Mucosa of stomach (tissue), 1 donor: ENCODE measurements at regions not wholly inside any gene's neighbourhood (a gene's known extent, or its start where the extent isn't known, plus 50 kb on each side); places are given as distances from the start of the nearest gene placed in this dataset.

Experiments
- H3K27me3 ChIP-seq: one replicate; pipeline ENCODE4 v1.7.0; 2013; ENCODE audit warnings: mild to moderate bottlenecking, low read length; ENCODE audit not compliant: control insufficient read depth, insufficient read depth
- H3K36me3 ChIP-seq: one replicate; pipeline ENCODE4 v1.7.0; 2013; ENCODE audit warnings: low read length; ENCODE audit not compliant: control insufficient read depth, insufficient read depth
- H3K4me1 ChIP-seq: one replicate; pipeline ENCODE4 v1.7.0; 2013; ENCODE audit warnings: mild to moderate bottlenecking, low read length; ENCODE audit not compliant: control insufficient read depth, insufficient read depth
- H3K4me3 ChIP-seq: one replicate; pipeline ENCODE4 v1.7.0; 2013; ENCODE audit warnings: low read length
- H3K9ac ChIP-seq: one replicate; pipeline ENCODE4 v1.7.0; 2013; ENCODE audit warnings: mild to moderate bottlenecking, low read length, moderate library complexity
- H3K9me3 ChIP-seq: one replicate; pipeline ENCODE4 v1.7.0; 2013; ENCODE audit warnings: mild to moderate bottlenecking, low read length, moderate library complexity; ENCODE audit not compliant: control insufficient read depth
- donor health status: Pancreatic carcinoma.

- H3K27me3 ChIP-seq, result no peaks in the 10 kb centered on the region
- H3K36me3 ChIP-seq, result no peaks in the 10 kb centered on the region
- no peaks in the 10 kb centered on the region for H3K4me1 ChIP-seq
- no peak overlapping the region for H3K4me3 ChIP-seq
- no peaks in the 10 kb centered on the region for H3K9me3 ChIP-seq
- no peak overlapping the region for H3K9ac ChIP-seq
These were observed 93.8 kb upstream of the TOX2 start for GRCh38 chr20:43820731-43821330.

DNA sequence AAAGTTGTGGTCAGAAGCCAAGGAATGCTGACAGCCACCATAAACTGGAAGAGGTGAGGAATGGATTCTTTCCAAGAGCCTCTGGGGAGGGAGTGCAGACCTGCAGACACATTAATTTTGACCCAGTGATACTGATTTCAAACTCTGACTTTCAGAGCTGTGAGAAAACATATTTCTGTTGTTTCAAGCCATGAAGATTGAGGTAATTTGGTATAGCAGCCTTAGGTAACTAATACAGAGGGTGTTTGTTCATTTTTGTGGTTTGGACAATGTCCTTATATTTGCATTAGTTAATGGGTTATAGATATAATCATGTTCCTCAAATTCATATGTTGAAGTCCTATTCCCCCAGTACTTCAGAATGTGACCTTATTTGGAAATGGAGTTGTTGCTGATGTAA is 85.4 kb upstream of the GTSF1L start:
- Histone ChIP-seq H3K36me3 (no peaks in the 10 kb centered on the region), H3K4me3 (no peak overlapping the region), H3K9ac (no peak overlapping the region), H3K4me1 (no peaks in the 10 kb centered on the region), H3K9me3 (no peaks in the 10 kb centered on the region), H3K27me3 (no peaks in the 10 kb centered on the region)

DNA sequence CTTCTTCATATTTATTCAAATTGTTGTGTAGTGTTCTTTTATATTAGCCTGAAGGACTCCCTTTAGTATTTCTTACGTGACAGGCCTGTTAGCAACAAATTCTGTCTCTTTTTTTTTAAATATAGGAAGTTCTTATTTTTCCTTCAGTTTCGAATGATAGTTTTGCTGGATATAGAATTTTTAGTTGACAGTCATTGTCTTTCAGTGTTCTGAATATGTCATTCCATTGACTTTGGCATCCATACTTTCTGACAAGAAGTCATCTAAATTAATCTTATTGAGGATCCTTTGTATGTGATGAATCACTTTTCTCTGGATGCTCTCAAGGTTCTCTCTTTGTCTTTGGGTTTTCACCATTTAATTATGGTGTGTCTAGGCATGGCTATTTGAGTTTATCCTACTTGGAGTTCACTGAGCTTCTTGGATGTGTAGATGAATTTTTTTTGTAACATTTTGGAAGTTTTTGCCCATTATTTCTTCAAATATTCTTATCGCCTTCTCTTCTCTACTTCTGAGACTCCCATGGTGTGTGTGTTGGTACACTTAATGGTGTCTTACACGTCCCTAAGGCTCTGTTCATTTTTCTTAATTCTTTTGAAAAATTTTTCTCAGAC is 82.5 kb upstream of the GTSF1L start:
- Histone ChIP-seq H3K27me3 (no peaks in the 10 kb centered on the region), H3K9me3 (no peaks in the 10 kb centered on the region), H3K9ac (no peak overlapping the region), H3K4me1 (no peaks in the 10 kb centered on the region), H3K4me3 (no peak overlapping the region), H3K36me3 (no peaks in the 10 kb centered on the region)

DNA sequence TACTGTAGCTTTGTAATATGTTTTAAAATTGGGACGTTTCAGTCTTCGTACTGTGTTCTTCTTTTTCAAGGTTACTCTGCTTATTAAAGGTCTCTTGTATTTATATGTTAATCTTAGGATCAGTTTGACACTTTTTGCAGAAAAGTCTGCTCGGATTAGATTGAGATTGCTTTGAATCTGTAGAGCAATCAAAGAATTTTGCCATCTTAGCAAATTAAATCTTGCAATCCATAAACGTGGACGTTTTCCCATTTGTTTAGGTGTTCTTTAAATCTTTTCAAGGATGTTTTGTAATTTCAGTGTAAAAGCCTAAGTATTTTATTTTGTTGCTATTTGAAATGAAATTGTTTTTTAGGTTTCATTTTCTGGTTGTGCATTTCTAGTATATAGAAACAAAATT is 78.0 kb upstream of the GTSF1L start:
- Histone ChIP-seq H3K9ac (no peak overlapping the region), H3K4me1 (no peaks in the 10 kb centered on the region), H3K4me3 (no peak overlapping the region), H3K27me3 (no peaks in the 10 kb centered on the region), H3K9me3 (no peaks in the 10 kb centered on the region), H3K36me3 (no peaks in the 10 kb centered on the region)

DNA sequence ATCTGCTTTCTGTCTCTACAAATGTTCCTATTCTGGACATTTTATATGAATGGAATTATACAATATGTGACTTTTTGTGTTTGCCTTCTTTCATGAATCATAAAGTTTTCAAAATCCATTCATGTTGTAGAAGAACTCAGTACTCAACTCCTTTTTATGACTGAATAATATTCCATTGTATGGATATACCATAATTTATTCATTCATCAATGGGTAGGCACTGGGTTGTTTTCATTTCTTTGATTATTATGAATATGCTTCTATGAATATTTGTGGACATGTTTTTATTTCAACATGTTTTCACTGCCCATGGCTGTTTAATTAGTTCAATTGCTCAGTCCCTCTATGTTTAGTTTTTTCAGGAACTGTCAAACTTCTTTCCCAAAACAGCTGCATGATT is 76.5 kb upstream of the GTSF1L start:
- Histone ChIP-seq H3K4me1 (no peaks in the 10 kb centered on the region), H3K9ac (no peak overlapping the region), H3K4me3 (no peak overlapping the region), H3K9me3 (no peaks in the 10 kb centered on the region), H3K27me3 (no peaks in the 10 kb centered on the region), H3K36me3 (no peaks in the 10 kb centered on the region)

DNA sequence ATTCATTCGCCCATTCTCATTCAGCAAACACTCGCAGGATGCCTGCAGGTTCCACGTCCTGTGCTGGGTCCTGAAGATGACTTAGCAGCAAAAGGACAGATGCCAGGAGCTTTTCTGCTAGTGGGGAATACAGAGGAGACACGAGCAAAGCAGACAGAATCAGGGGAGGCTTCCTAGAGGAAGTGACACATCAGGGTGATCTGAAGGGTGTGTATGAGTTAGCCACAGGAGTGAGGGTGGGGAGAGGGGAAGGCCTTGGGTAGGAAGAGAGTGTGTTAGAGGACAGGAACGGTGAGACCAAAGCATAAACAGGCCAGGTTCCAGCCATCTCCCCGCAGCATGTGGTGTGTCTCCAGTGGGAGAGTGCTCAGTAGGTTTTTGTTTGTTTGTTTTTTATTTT is 73.4 kb upstream of the GTSF1L start:
- H3K27me3 ChIP-seq, result no peaks in the 10 kb centered on the region
- H3K9me3 ChIP-seq, result no peaks in the 10 kb centered on the region
- H3K36me3 ChIP-seq, result no peaks in the 10 kb centered on the region
- H3K4me1 ChIP-seq, result no peaks in the 10 kb centered on the region
- H3K4me3 ChIP-seq, result no peak overlapping the region
- no peak overlapping the region for H3K9ac ChIP-seq

- H3K36me3 ChIP-seq, result no peaks in the 10 kb centered on the region
These were observed 72.9 kb upstream of the GTSF1L start for GRCh38 chr20:43799741-43800140.

GRCh38 chr20:43799150-43799711 is 72.4 kb upstream of the GTSF1L start:
- no peaks in the 10 kb centered on the region for H3K27me3 ChIP-seq
- H3K36me3 ChIP-seq, result no peaks in the 10 kb centered on the region
- no peak overlapping the region for H3K9ac ChIP-seq
- no peaks in the 10 kb centered on the region for H3K4me1 ChIP-seq
- H3K4me3 ChIP-seq, result no peak overlapping the region
- H3K9me3 ChIP-seq, result no peaks in the 10 kb centered on the region

More at GRCh38 chr20:43799741-43800140, 72.9 kb upstream of the GTSF1L start:
- no peaks in the 10 kb centered on the region for H3K9me3 ChIP-seq
- no peak overlapping the region for H3K9ac ChIP-seq
- no peaks in the 10 kb centered on the region for H3K27me3 ChIP-seq
- no peak overlapping the region for H3K4me3 ChIP-seq
- H3K4me1 ChIP-seq, result no peaks in the 10 kb centered on the region

GRCh38 chr20:43798291-43799149 is 71.7 kb upstream of the GTSF1L start:
- Histone ChIP-seq H3K4me3 (no peak overlapping the region), H3K27me3 (no peaks in the 10 kb centered on the region), H3K4me1 (no peaks in the 10 kb centered on the region), H3K36me3 (no peaks in the 10 kb centered on the region), H3K9ac (no peak overlapping the region), H3K9me3 (no peaks in the 10 kb centered on the region)

DNA sequence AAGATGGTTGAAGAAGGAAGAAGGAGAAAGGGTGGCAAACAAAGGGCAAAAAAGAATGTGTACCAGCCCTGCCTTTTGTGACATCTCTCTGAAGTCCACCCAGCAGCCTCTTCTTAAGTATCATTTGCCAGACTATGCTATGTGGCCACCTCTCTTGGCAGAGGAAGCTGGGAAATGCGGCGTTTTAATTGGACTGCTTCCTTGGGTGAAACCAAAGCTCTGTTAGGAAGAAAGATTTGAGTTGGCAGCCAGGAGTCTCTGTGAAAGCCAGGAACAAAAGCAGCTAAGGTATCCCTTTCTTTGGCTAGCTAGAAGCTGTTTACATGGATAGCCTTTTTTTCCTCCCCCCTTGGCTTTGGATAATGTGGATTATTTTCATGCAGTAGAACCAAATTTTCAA is 67.5 kb upstream of the GTSF1L start:
- Histone ChIP-seq H3K4me1 (no peaks in the 10 kb centered on the region), H3K36me3 (no peaks in the 10 kb centered on the region), H3K4me3 (no peak overlapping the region), H3K9me3 (no peaks in the 10 kb centered on the region), H3K9ac (no peak overlapping the region), H3K27me3 (no peaks in the 10 kb centered on the region)

- Histone ChIP-seq H3K4me3 (no peak overlapping the region), H3K9ac (no peak overlapping the region), H3K27me3 (no peaks in the 10 kb centered on the region), H3K36me3 (no peaks in the 10 kb centered on the region), H3K9me3 (no peaks in the 10 kb centered on the region), H3K4me1 (no peaks in the 10 kb centered on the region)
These were observed 62.8 kb upstream of the GTSF1L start for GRCh38 chr20:43789593-43789992.

- Histone ChIP-seq H3K4me1 (no peaks in the 10 kb centered on the region), H3K36me3 (no peaks in the 10 kb centered on the region), H3K9me3 (no peaks in the 10 kb centered on the region), H3K27me3 (no peaks in the 10 kb centered on the region), H3K4me3 (no peak overlapping the region), H3K9ac (no peak overlapping the region)
These were observed 61.1 kb upstream of the GTSF1L start for GRCh38 chr20:43787937-43788336.
